Effector memory CD4-positive, alpha-beta T cell (primary cell): ENCODE measurements at regions not wholly inside any gene's neighbourhood (a gene's known extent, or its start where the extent isn't known, plus 50 kb on each side); places are given as distances from the start of the nearest gene placed in this dataset.
"Not testable (repeated sequence)": the region's sequence is repeated elsewhere in the genome, so short reads cannot be mapped to it uniquely, and the experiment has no call there.

ENCODE experiments used
- DNase-seq, 3 donors: peaks; one replicate each; pipeline ENCODE4 v3.0.0-alpha.2; 2020
- H3K27ac ChIP-seq: 2 replicates; pipeline ENCODE4 v1.7.0; 2013; ENCODE audit warnings: mild to moderate bottlenecking, low read length, moderate library complexity; ENCODE audit not compliant: insufficient read depth, poor library complexity, severe bottlenecking
- H3K27me3 ChIP-seq: replicated peaks from 2 replicates; pipeline ENCODE4 v1.7.0; 2013; ENCODE audit warnings: mild to moderate bottlenecking, low read length; ENCODE audit not compliant: insufficient read depth, control insufficient read depth, poor library complexity, severe bottlenecking
- H3K36me3 ChIP-seq: 2 replicates; pipeline ENCODE4 v1.7.0; 2013; ENCODE audit warnings: mild to moderate bottlenecking, low read length, moderate library complexity; ENCODE audit not compliant: control insufficient read depth, insufficient read depth
- H3K4me1 ChIP-seq: 2 replicates; pipeline ENCODE4 v1.7.0; 2013; ENCODE audit warnings: low read length, mild to moderate bottlenecking; ENCODE audit not compliant: control insufficient read depth, insufficient read depth, poor library complexity, severe bottlenecking
- H3K4me3 ChIP-seq: 2 replicates; pipeline ENCODE4 v1.7.0; 2013; ENCODE audit warnings: low read length, low read depth, mild to moderate bottlenecking; ENCODE audit not compliant: insufficient read depth, poor library complexity, severe bottlenecking
- H3K9me3 ChIP-seq: 2 replicates; pipeline ENCODE4 v1.7.0; 2013; ENCODE audit warnings: mild to moderate bottlenecking, low read length, moderate library complexity; ENCODE audit not compliant: control insufficient read depth

- not testable (repeated sequence) for H3K27me3 ChIP-seq, H3K27ac ChIP-seq, H3K4me3 ChIP-seq, H3K9me3 ChIP-seq, H3K4me1 ChIP-seq, DNase-seq, H3K36me3 ChIP-seq
Observed at GRCh38 chr4:147292604-147293313, 188.1 kb upstream of the EDNRA start.

DNA sequence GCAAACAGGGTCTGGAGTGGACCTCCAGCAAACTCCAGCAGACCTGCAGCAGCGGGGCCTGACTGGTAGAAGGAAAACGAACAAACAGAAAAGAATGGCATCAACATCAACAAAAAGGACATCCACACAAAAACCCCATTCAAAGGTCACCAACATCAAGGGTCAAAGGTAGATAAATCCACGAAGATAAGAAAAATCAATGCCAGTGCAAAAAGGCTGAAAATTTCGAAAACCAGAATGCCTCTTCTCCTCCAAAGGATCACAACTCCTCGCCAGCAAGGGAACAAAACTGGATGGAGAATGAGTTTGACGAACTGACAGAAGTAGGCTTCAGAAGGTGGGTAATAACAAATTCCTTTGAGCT is 187.6 kb upstream of the EDNRA start:
- not testable (repeated sequence) for H3K27ac ChIP-seq, H3K4me1 ChIP-seq, H3K27me3 ChIP-seq, H3K9me3 ChIP-seq, H3K36me3 ChIP-seq, H3K4me3 ChIP-seq, DNase-seq

DNA sequence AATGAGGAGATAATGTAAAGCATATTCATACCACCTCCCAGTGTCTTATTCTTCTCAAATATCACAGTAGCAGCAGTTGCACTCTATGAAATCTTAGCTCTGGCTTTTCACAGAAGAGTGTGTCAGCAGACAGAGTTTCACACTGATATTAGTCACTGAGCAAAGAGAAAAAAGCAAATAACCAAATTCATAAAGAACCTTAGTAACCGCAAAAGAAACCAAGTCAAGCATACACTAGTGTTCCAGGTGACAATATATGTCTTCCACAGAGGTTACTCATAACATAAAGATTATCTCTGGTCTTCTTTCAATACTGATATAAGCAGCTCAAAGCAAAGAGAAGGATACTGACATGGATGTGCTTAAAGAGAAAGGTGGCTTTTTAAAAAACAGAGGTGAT is 181.7 kb upstream of the EDNRA start:
- Histone ChIP-seq H3K9me3 (no peaks in the 10 kb centered on the region), H3K36me3 (no peaks in the 10 kb centered on the region), H3K4me3 (no peak overlapping the region), H3K4me1 (no peaks in the 10 kb centered on the region), H3K27me3 (no peaks in the 10 kb centered on the region), H3K27ac (no peak overlapping the region)
- DNase-seq: no peak

DNA sequence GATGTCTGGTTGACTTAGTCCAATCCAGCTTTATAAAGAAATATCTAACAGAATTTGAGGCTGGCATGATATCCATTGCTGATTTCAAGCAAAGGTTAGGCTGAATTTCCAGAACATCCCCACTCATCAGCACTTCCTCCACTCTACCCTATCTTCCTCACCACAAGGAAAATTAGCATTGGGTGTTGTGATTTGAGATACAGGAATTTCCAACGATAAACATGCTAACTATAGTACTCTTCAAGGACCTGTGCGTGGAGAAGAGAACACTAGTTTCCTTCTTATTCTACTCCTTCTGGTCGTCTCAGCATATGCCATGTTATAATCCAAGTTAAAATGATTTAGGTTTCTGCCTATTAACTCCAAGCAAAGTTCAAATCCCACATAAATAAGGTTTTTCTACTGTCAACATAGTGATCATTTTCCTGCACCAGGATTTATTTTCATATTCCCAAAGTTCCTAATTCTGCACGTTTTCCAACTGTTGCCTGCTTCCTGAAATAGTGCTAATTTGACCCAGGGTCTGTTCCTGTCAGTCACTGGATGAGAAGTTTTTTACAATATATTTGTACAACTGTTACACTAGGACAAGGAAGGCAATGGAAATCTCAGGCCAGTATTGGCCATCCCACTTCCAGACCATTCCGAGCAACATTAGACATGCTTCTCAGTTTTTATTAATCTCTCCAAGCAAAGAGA is 177.6 kb upstream of the EDNRA start:
- Histone ChIP-seq H3K36me3 (no peaks in the 10 kb centered on the region), H3K27ac (no peak overlapping the region), H3K4me3 (no peak overlapping the region), H3K9me3 (no peaks in the 10 kb centered on the region), H3K27me3 (no peaks in the 10 kb centered on the region), H3K4me1 (no peaks in the 10 kb centered on the region)
- no peak for DNase-seq

DNA sequence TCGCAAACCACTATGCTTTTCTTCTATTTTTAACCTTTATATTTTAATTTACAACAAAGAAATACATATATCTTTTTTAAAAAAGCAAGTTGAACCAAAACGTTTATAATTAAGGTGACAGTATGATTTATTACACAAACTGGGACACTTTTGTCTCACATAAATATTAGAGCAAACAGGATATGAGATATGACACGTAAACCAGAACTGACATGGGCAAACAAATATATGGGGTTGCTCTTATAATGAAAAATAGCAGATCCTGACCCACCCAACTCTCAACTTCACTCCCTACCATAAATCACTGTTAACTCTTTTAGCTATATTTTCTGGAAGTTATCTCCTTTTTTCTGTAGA is 177.0 kb upstream of the EDNRA start:
- no peak for DNase-seq
- Histone ChIP-seq H3K27me3 (no peaks in the 10 kb centered on the region), H3K4me3 (no peak overlapping the region), H3K36me3 (no peaks in the 10 kb centered on the region), H3K4me1 (no peaks in the 10 kb centered on the region), H3K27ac (no peak overlapping the region), H3K9me3 (no peaks in the 10 kb centered on the region)

DNA sequence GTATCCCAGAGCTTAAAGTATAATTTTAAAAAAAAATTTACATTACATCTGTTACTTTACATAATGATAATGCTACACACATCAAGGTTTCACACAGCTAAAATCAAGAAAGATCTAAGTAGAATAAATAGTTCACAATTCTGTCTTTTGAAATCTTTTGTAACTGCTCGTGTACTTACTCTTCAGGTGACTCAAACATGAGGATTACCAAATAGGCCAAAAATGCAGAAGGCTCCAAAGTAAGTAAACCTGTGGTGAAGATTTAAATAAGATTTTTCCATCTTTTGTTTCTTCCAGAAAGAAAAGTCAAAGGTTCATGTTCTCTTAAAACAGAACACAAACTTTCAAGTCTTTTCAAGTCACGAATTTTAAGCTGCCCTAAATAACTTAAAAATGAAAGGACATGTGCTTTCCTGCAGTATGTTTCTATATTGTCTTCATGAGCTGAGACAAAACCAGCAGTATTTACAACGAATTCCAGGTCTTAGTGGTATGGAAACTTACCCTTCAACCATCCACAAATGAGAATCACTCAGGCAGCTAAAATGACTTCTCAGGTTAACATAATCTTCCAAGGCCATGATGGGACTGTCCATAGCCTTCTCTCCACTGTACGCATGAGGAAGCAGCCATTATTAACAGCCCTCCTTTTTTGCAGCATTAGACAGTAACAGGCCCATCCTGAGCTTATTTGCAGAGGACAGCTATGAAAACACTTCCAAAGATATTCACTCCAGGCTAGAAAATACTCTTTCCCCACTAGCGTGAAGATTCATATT is 172.8 kb upstream of the EDNRA start:
- H3K27me3 ChIP-seq: no peaks in the 10 kb centered on the region
- no peak overlapping the region for H3K4me3 ChIP-seq
- no peak overlapping the region for H3K27ac ChIP-seq
- no peaks in the 10 kb centered on the region for H3K9me3 ChIP-seq
- H3K4me1 ChIP-seq: no peaks in the 10 kb centered on the region
- H3K36me3 ChIP-seq: no peaks in the 10 kb centered on the region
- DNase-seq: no peak

DNA sequence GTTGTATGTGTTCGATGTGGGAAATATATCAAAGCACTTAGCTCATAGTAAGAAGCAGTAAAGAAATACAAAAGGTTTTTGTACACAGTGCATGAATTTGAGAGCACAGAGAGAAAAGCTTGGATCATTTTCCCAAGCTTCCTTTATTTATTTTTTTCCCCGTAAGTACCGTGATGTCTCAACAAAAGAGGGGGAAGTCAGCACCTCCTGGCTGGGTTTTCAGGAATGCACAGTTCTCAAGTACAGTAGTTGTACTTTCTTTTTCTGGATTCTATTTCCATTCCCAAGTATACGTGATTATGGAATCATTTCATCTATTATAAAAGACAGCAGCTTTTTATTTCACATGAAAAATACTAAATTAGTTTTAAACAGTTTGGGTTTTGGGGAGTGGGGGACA is 171.5 kb upstream of the EDNRA start:
- no peaks in the 10 kb centered on the region for H3K36me3 ChIP-seq
- H3K4me1 ChIP-seq: no peaks in the 10 kb centered on the region
- no peak overlapping the region for H3K27ac ChIP-seq
- no peak for DNase-seq
- H3K4me3 ChIP-seq: no peak overlapping the region
- H3K9me3 ChIP-seq: no peaks in the 10 kb centered on the region
- no peaks in the 10 kb centered on the region for H3K27me3 ChIP-seq

GRCh38 chr4:147310312-147310711 is 170.6 kb upstream of the EDNRA start:
- no peaks in the 10 kb centered on the region for H3K4me1 ChIP-seq
- no peaks in the 10 kb centered on the region for H3K27me3 ChIP-seq
- H3K36me3 ChIP-seq: no peaks in the 10 kb centered on the region
- no peak for DNase-seq
- H3K27ac ChIP-seq: no peak overlapping the region
- H3K9me3 ChIP-seq: no peaks in the 10 kb centered on the region
- H3K4me3 ChIP-seq: no peak overlapping the region

DNA sequence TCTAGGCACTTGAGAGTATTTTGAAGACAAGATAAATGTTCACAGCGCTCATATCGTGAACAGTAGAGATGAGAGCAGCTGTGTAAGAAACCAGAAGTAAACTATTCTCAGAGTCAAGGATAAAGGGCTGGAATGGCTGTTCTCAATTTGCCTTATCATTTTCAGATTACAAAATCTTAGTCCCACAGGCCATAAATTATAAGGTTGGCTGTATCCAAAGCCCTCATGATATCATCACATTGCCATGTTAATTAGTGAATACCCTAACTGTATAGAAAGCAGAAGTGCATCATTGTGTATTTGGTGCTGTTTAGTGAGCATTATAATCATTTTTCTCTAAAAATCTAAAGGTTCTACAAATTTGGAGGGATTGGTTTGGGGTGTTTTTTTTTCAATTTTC is 168.9 kb upstream of the EDNRA start:
- no peaks in the 10 kb centered on the region for H3K9me3 ChIP-seq
- H3K4me3 ChIP-seq: no peak overlapping the region
- no peaks in the 10 kb centered on the region for H3K36me3 ChIP-seq
- no peak for DNase-seq
- no peaks in the 10 kb centered on the region for H3K27me3 ChIP-seq
- no peaks in the 10 kb centered on the region for H3K4me1 ChIP-seq
- H3K27ac ChIP-seq: no peak overlapping the region

GRCh38 chr4:147312376-147313046 is 168.4 kb upstream of the EDNRA start:
- no peak for DNase-seq
- Histone ChIP-seq H3K27ac (no peak overlapping the region), H3K9me3 (no peaks in the 10 kb centered on the region), H3K27me3 (no peaks in the 10 kb centered on the region), H3K36me3 (no peaks in the 10 kb centered on the region), H3K4me3 (no peak overlapping the region), H3K4me1 (no peaks in the 10 kb centered on the region)
